K562 (cell line): ENCODE measurements at regions not wholly inside any gene's neighbourhood (a gene's known extent, or its start where the extent isn't known, plus 50 kb on each side); places are given as distances from the start of the nearest gene placed in this dataset.
"Not testable (repeated sequence)": the region's sequence is repeated elsewhere in the genome, so short reads cannot be mapped to it uniquely, and the experiment has no call there.

Experiments
- ATAC-seq: fragments of 200-7000 bp; cut with Tn5 transposase; 3 replicates; pipeline ENCODE4 v1.9.1; 2020; ENCODE audit warnings: moderate library complexity
- BruUV-seq: library from RNA; stranded (reverse); fragments of 400-500 nt; replicated peaks from 2 replicates; lab custom pipeline; 2021; lab: Mats Ljungman, UMichigan
- CTCF ChIA-PET: fragments of 300-600 bp; formaldehyde crosslinking; extraction: SDS; loops from one replicate; lab custom pipeline; 2021; ENCODE audit warnings: low intra/inter-chr PET ratio; lab: Yijun Ruan, JAX
- POLR2A ChIA-PET: fragments of 300-600, 350-650 bp; sonication (Branson Sonifier 250); formaldehyde crosslinking; extraction: SDS; loops from one replicate; lab custom pipeline; 2021; ENCODE audit warnings: antibody characterized with exemption, inconsistent platforms; lab: Yijun Ruan, JAX
- DNase-seq, 4 experiments: peaks; one replicate each; pipeline versions ENCODE4 v3.0.0 to v3.0.0-alpha.2; 2011 to 2018; ENCODE audit warnings: low spot score in 3 of 4, mixed read lengths in 3 of 4; ENCODE audit errors: extremely low read depth in 1 of 4
- FAIRE-seq: peaks from 2 replicates; lab custom pipeline; 2011; peaks lifted over from hg19 to GRCh38; lab: Jason Lieb, UNC
- H2AFZ ChIP-seq: 2 replicates; pipeline ENCODE4 v1.6.0; 2011; ENCODE audit warnings: low read depth, low read length, control low read depth, inconsistent platforms
- H3K27ac ChIP-seq: fragments of 200-600 bp; 3 replicates; pipeline ENCODE4 v1.8.0; 2011; ENCODE audit warnings: low read depth, mild to moderate bottlenecking, control low read depth, inconsistent platforms, low read length, moderate library complexity, mixed read lengths; ENCODE audit errors: extremely low read depth
- H3K27me3 ChIP-seq, 2 experiments: fragments of 300-600 bp in 1 of 2; 2 replicates in 1 of 2; 3 replicates in 1 of 2; pipeline versions ENCODE4 v1.6.0 to v1.8.0; 2011; ENCODE audit warnings: inconsistent platforms in 2 of 2, low read length in 2 of 2, mild to moderate bottlenecking in 1 of 2, mixed read lengths in 1 of 2, moderate library complexity in 1 of 2; ENCODE audit not compliant: control insufficient read depth in 2 of 2, insufficient read depth in 2 of 2
- H3K36me3 ChIP-seq: fragments of 300-600 bp; 3 replicates; pipeline ENCODE4 v1.8.0; 2011; ENCODE audit warnings: mild to moderate bottlenecking, low read length, inconsistent platforms; ENCODE audit not compliant: control insufficient read depth, insufficient read depth
- H3K4me1 ChIP-seq, 2 experiments: fragments of 200-600 bp in 1 of 2; replicated peaks in 1 of 2; 2 replicates in 1 of 2; 3 replicates in 1 of 2; pipeline versions ENCODE4 v1.5.1 to v1.8.0; 2011; ENCODE audit warnings: inconsistent platforms in 2 of 2, low read length in 2 of 2, mild to moderate bottlenecking in 1 of 2, mixed read lengths in 1 of 2, moderate library complexity in 1 of 2; ENCODE audit not compliant: control insufficient read depth in 2 of 2, insufficient read depth in 2 of 2
- H3K4me2 ChIP-seq: 2 replicates; pipeline ENCODE4 v1.6.1; 2011; ENCODE audit warnings: low read length, control low read depth, inconsistent platforms, mixed read lengths; ENCODE audit not compliant: insufficient read depth
- H3K4me3 ChIP-seq: fragments of 200-600 bp; sonication (generic), shearing (Covaris generic); 2 replicates; pipeline ENCODE4 v1.5.1; 2016; ENCODE audit warnings: control low read depth, inconsistent platforms
- H3K79me2 ChIP-seq: fragments of 200-600 bp; 3 replicates; pipeline ENCODE4 v1.8.0; 2011; ENCODE audit warnings: low read length, inconsistent platforms; ENCODE audit not compliant: control insufficient read depth, insufficient read depth
- H3K9ac ChIP-seq, 2 experiments: 2 replicates each; pipeline versions ENCODE4 v1.6.0 to v1.6.1; 2011; ENCODE audit warnings: low read depth in 2 of 2, low read length in 2 of 2, control low read depth in 1 of 2, inconsistent platforms in 1 of 2, mild to moderate bottlenecking in 1 of 2, mixed read lengths in 1 of 2; ENCODE audit not compliant: insufficient read depth in 1 of 2
- H3K9me1 ChIP-seq: one replicate; pipeline ENCODE4 v1.6.0; 2011; ENCODE audit warnings: inconsistent platforms, mild to moderate bottlenecking, low read length, moderate library complexity; ENCODE audit not compliant: control insufficient read depth, insufficient read depth
- H3K9me3 ChIP-seq: replicated peaks from 2 replicates; pipeline ENCODE4 v1.5.1; 2011; ENCODE audit warnings: low read depth, low read length, inconsistent platforms; ENCODE audit not compliant: control insufficient read depth, insufficient read depth
- H4K20me1 ChIP-seq: replicated peaks from 2 replicates; pipeline ENCODE4 v1.6.1; 2011; ENCODE audit warnings: low read length, inconsistent platforms, mixed read lengths; ENCODE audit not compliant: control insufficient read depth, insufficient read depth
- WGBS: fragments of 100-300 bp; shearing (Covaris generic); methylation state at CpG from one replicate; pipeline ENCODE4 v1.1.6; 2016; ENCODE audit warnings: low coverage, mixed read lengths; ENCODE audit not compliant: insufficient coverage; ENCODE audit errors: missing lambda C conversion rate; 5-methylcytosine and 5-hydroxymethylcytosine counted together
- in situ Hi-C: fragments of 300-500 bp; cut with MboI; formaldehyde crosslinking; loops from 4 replicates; pipeline ENCODE4 v1.15.0; 2018; ENCODE audit warnings: inconsistent platforms, mixed read lengths
- intact Hi-C: fragments of 100-400 bp; cut with micrococcal nuclease; formaldehyde crosslinking; loops from 2 replicates; pipeline ENCODE4 v1.14.2; 2022
- TF ChIP-seq, protein P1 (sequence below), 3 experiments: IDR thresholded peaks in 2 of 3; conservative IDR thresholded peaks in 1 of 3; 2 replicates each; pipeline ENCODE4 v1.5.1; 2011 to 2012; ENCODE audit warnings: low read length in 3 of 3, mild to moderate bottlenecking in 3 of 3, control low read depth in 2 of 3, improper control_type of control experiment in 1 of 3, inconsistent platforms in 1 of 3, low read depth in 1 of 3, mixed read lengths in 1 of 3, moderate library complexity in 1 of 3; ENCODE audit not compliant: insufficient read depth in 2 of 3

DNA sequence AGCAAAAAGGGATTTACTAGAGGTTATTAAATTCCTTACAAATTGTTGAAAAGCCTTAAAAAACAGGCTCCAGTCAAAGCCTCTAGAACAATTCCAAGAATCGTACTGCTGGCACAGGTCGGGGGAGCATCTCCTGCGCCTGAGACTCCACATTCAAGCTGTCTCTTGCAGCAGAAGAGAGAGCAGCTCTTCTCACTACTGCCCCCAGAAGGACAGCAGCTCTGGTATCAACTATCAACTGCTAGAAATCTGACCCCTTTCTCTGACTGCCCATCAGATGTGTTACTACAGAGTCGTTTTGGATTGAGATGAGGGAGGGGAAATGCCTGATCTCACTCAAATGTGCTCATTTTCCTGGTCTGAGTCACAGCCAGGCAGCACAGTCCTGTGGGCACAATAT lies 403.6 kb downstream of the RPIA start:
- CTCF ChIA-PET, H3K4me2 ChIP-seq, FAIRE-seq, H3K36me3 ChIP-seq, DNase-seq, H3K4me1 ChIP-seq, BruUV-seq, H3K79me2 ChIP-seq, H3K27me3 ChIP-seq, H2AFZ ChIP-seq, intact Hi-C loops, H3K9ac ChIP-seq, in situ Hi-C loops, H3K4me3 ChIP-seq, H3K9me3 ChIP-seq, ATAC-seq, POLR2A ChIA-PET, H3K9me1 ChIP-seq, H4K20me1 ChIP-seq, H3K27ac ChIP-seq: not testable (repeated sequence)
- TF ChIP-seq, protein P1, sequence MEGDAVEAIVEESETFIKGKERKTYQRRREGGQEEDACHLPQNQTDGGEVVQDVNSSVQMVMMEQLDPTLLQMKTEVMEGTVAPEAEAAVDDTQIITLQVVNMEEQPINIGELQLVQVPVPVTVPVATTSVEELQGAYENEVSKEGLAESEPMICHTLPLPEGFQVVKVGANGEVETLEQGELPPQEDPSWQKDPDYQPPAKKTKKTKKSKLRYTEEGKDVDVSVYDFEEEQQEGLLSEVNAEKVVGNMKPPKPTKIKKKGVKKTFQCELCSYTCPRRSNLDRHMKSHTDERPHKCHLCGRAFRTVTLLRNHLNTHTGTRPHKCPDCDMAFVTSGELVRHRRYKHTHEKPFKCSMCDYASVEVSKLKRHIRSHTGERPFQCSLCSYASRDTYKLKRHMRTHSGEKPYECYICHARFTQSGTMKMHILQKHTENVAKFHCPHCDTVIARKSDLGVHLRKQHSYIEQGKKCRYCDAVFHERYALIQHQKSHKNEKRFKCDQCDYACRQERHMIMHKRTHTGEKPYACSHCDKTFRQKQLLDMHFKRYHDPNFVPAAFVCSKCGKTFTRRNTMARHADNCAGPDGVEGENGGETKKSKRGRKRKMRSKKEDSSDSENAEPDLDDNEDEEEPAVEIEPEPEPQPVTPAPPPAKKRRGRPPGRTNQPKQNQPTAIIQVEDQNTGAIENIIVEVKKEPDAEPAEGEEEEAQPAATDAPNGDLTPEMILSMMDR (IDR thresholded peaks at IDR 0.05 in 2 of 3, conservative IDR thresholded peaks at IDR 0.05 in 1 of 3; ENCODE audit: insufficient read depth in 2 of 3, low read depth in 1 of 3, low read length in 3 of 3) = peak in 1 of 3 experiments; percentile 8; a peak in 1 of 6 replicates
- WGBS = 4% methylated on average over 3 of the region's 4 CpGs

DNA sequence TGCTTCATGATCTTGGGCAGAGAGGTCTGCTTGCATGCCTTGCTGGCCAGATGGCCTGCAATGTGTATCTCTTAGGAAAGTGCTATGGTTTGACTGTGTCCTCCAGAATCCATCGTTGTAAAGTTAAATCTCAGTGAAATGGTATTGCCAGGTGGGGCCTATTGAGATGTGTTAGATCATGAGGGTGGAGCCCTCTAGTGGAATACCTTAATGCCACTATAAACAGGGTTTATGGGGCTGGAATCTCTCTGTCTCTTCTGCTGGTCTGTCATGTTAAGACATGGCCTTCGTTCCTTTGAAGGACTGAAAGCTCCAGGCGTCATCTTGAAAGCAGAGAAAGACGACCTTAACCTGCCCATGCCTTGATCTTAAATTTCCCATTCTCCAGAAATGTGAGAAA lies 411.1 kb downstream of the RPIA start:
- H3K4me2 ChIP-seq, H3K4me1 ChIP-seq, DNase-seq, H3K79me2 ChIP-seq, H3K4me3 ChIP-seq, POLR2A ChIA-PET, H4K20me1 ChIP-seq, in situ Hi-C loops, H3K9ac ChIP-seq, H3K27ac ChIP-seq, H2AFZ ChIP-seq, H3K9me1 ChIP-seq, CTCF ChIA-PET, FAIRE-seq, H3K36me3 ChIP-seq, intact Hi-C loops, BruUV-seq, H3K27me3 ChIP-seq, H3K9me3 ChIP-seq: not testable (repeated sequence)
- 0% methylated on average over 4 of the region's 4 CpGs for WGBS
- ATAC-seq = peak; percentile 69; the same call in 1 of the 3 replicates

DNA sequence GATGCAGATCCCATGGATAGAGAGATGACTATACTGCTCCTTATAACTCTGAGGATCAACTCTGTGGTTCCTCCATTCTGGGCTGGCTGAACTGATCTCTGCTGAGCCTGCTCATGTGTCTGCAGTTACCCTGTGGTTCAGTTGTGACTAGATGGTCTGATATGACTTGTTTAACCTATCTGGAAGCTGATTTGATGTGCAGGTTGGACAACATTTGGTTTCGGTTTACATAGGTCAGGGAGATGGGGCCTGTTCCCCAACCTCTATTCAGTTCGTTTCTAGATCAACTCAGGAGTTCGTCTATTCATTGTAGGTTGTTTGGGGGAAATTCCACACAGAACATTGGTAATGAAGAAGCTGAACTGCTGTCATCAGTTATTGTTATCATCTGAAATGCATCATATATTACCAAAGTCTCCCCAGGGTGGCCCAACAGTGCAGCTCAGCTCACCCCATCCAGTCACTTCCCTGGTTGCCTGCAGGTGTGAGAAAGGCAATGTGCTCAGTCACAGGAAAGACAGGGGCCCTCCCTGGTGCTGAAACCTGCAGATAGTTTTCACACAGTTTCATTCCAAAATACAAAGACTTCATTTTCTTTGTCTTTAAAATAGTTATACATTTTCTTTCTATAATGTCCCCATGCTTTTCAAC lies 415.0 kb downstream of the RPIA start:
- H3K27me3 ChIP-seq, H3K9ac ChIP-seq, CTCF ChIA-PET, DNase-seq, ATAC-seq, POLR2A ChIA-PET, H4K20me1 ChIP-seq, H3K9me1 ChIP-seq, H3K9me3 ChIP-seq, H3K27ac ChIP-seq, H3K4me3 ChIP-seq, H3K4me1 ChIP-seq, H2AFZ ChIP-seq, BruUV-seq, H3K36me3 ChIP-seq, H3K79me2 ChIP-seq, H3K4me2 ChIP-seq, intact Hi-C loops, in situ Hi-C loops: not testable (repeated sequence)
- peak; percentile 66 for FAIRE-seq
- no CpG with 5 or more reads among the region's 3 CpGs for WGBS
